Right hindlimb (tissue), 1 donor: ENCODE measurements at regions not wholly inside any gene's neighbourhood (a gene's known extent, or its start where the extent isn't known, plus 50 kb on each side); places are given as distances from the start of the nearest gene placed in this dataset.

Source experiments
- DNase-seq: peaks from one replicate; pipeline ENCODE4 v3.0.0-alpha.2; 2018

DNA sequence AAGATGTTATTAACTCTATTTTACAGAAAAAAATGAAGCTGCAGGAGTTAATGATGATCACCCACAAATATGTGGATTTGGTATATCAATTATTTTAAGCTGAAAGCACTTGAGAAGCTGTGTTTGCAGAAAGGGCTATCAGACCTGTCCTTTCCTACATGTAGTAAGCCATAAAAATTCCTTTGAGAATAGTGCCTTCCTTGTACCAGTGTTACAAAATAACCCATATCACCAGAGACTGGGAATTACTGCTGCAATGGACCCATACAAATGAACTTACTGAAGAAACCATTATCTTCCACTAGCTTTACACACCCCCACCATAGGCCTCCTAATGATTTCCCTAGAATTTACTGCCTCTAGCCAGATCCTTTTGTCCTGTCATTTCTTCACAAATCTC is 99.2 kb upstream of the ZRANB2 start:
- DNase-seq = no peak

DNA sequence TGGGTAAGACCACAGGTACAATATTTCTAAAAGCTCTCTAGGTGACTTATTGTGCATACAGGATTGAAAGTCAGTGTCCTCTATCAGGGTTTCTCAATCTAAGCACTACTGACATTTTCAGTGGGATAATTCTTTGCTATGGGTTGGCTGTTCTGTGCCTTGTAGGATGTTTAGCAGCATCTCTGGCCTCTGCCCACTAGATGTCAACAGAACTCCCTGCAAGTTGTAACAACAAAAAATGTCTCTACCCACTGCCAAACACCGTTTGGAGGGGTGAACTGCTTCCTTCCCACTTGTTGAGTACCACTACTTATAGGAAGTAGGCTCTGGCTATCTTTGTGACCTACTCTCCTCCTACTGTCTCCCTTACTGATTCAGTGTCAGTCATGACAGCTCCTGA is 90.1 kb upstream of the ZRANB2 start:
- no peak for DNase-seq

DNA sequence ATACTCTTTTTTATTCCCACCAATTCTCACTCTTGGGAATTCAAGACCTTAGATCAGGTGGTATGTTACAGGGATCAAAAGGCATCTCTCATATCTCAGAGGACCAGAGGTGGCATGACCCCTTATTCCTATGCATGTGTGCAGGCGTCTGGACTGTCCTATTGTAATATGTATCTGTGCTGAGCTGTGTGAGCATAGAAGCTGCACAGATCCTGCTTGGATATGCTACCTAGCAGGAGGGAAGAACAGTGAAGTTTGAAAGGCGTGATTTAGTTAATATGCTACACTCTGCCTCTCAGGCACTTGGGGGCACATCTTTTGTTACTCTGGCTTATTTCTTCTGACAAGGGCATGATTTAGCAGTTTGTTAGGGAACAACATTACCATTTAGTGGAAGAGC is 86.7 kb upstream of the ZRANB2 start:
- DNase-seq = no peak

DNA sequence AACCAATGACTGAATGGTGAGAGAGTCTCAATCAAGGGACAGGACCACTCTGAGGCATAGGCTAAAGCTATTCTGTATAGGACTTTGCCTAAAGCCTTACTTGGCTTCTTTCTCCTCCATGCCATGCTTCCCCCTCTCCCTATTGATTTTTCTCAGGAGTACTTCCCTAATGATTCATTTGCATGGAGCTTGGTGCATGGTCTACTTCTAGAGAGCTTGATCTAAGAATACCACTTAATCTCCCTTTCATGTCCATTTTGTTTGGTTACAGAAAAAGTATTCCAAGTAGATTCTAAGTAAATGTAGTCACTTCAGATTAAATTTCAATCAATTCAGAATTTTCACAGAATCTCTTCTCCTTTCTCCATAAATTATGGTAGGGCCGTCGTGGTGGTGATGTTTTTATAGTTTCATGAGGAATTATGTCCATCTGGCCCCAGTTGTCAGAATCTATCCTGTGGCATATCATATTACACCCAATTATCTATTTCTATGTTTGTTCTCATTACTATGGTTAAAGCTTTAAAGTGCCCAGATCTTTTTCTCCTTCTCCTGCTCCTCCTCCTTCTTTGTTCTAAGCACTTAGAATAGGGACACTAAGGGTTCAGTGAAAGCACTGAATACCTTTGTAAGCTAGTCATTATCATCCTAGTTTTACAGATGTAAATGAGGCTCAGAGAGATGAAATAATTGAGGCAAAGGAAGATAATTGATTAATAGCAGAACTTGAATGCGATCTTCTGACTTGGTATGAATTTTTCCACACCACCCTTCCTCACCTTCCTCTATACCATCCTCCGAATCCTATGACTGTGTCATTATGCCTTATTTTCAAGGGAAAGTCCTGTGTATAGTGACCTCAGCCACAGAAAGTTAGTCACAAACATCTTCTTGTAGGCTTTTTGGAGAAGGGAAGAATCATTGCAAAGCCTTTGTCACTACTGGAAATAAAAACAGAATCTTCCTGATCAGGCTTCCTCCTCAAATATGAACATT is 85.6 kb upstream of the ZRANB2 start:
- no peak for DNase-seq

DNA sequence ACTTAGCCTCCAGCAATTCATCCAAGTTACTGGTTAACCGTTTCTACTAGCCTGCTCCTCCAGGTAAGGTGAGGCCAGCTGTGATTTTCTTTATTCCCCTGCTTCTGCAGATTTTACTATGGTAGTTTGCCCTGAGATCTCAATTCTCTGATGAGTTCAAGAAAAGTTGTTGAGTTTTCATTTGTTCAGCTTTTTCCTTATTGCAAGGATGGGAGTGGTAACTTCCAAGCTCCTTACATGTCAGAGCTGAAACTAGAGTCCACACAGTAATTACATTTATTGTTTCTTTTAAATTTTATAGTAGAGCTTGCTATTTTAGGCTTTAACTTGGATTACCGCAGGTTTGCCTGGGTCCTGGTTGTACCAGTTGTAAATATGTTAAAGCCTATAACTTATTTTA is 76.9 kb upstream of the ZRANB2 start:
- DNase-seq = no peak

DNA sequence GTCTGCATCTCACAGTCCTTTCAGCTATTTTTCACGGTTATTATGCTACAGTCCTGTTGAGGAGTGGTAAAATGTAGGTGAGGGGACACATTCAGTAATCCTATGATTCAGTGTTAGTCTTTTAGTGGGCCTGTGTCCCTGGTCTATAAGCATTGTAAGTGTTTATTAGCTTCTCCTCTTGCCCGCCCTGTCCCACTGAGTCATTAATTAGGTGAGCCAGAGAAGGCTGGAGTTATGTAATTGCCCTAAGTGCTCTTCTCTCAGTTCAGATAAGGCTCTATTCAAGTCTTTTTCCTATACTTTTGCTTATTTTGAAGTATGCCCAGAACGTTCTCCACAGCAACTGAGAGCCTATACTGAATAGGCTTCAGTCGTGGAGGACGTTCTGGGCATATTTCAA is 76.3 kb upstream of the ZRANB2 start:
- DNase-seq = no peak

DNA sequence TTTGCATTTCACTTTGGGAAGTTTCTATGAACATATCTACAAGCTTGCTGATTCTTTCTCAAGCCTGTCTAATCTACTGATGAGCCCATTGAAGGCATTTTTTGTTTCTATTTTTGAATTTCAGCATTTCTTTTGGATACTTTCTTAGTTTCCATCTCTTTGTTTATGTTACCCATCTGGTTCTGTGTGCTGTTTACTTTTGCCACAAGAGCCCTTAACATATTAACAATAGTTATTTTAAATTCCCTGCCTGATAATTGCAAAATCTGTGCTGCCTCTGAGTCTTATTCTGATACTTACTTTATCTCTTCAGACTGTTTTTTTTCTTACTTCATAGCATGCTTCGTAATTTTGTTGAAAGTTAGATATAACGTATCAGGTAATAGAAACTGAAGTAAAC is 75.8 kb upstream of the ZRANB2 start:
- DNase-seq = no peak

DNA sequence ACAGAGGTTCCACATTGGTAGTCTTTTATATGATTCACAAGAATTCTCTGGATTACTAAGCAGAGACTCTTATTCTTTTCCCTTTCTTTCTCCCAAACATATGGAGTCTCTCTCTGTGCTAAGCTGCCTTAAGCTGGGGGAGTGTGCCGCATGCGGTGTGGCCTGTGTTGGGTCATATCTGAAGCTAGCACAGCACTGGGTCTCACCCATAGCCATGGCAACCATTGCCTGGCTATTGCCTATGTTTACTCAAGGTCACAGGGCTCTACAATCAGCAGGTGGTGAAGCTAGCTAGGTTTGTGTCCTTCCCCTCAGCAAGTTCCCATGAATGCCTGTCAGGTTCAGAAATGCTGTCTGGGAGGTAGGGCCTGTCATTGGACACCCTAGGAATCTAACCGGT is 73.6 kb upstream of the ZRANB2 start:
- DNase-seq = no peak

DNA sequence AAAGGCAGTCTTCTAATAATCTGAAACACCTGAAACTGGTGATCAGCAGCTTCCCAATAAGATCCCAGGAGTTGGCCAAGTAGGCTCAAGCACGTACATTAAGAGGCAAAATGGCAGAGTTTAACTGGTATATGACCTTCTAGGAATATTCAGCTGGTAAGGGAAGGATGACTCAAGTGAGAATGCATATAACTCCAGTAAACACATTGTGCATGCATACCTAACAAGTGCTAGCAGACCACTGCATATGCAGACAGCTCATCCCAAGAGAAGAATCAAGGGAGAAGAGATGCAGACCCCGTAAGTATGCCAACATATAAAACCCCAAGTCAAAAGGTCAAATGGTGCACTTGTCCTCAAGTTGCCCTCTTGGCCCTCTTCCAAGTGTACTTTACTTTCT is 73.0 kb upstream of the ZRANB2 start:
- DNase-seq = no peak

DNA sequence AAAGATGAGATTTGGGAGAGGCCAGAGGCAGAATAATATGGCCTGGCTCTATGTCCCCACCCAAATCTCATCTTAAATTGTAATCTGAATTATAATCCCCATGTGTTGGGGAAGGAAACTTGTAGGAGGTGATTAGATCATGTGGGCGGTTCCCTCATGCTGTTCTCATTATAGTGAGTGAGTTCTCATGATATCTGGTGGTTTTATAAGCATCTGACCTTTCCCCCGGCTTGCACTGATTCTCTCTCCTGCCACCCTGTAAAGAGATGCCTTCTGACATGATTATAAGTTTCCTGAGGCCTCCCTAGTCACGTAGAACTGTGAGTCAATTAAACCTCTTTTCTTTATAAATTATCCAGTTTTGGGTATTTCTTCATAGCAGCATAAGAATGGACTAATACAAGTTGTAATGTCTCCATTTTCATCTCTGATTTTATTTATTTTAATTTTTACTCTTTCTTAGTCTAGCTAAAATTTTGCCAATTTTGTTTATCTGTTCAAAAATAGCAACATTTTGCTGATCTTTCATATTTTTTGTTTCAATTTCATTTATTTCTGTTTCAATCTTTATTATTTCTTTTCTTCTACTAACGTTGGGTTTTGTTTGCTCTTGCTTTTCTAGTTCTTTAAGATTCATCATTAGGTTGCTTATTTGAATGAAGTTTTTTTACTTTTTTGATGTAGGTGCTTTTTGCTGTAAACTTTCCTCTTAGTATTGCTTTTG is 67.0 kb upstream of the ZRANB2 start:
- no peak for DNase-seq

DNA sequence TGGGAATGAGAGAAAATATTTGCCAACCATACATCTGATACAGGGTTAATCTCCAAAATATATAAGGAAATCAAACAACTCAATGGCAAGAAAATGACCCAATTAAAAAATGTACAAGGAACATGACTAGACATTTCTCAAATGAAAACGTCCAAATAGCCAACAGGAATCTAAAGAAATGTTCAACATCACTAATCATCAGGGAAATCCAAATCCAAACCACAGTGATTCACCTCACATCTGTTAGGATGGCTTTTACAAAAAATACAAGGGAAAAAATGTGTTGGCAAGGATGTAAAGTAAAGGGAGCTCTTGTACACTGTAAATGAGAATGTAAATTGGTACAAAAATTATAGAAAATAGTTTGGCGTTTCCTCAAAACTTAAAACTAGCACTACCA is 54.7 kb upstream of the ZRANB2 start:
- no peak for DNase-seq
